Spleen (tissue), 11 donors: ENCODE measurements at regions not wholly inside any gene's neighbourhood (a gene's known extent, or its start where the extent isn't known, plus 50 kb on each side); places are given as distances from the start of the nearest gene placed in this dataset.
A peak's percentile ranks its signal among the peaks of the same experiment; 100 is the strongest.

Source experiments
- DNase-seq: peaks from one replicate; pipeline ENCODE4 v3.0.0-alpha.2; 2020
- H3K27ac ChIP-seq, 8 donors: fragments of 200-600 bp; sonication (generic) in 7 of 8; 1 replicate in 4 of 8; 2 replicates in 4 of 8; pipeline versions ENCODE4 v1.5.0 to v1.8.0; 2016 to 2021; ENCODE audit warnings: inconsistent platforms in 4 of 8, mild to moderate bottlenecking in 4 of 8, moderate library complexity in 1 of 8
- H3K27me3 ChIP-seq, 7 donors: fragments of 200-600 bp; sonication (generic) in 6 of 7; replicated peaks in 1 of 7; 1 replicate in 4 of 7; 2 replicates in 3 of 7; pipeline versions ENCODE4 v1.5.0 to v1.8.0; 2016 to 2021; ENCODE audit warnings: inconsistent platforms in 3 of 7, mild to moderate bottlenecking in 1 of 7
- H3K36me3 ChIP-seq, 6 donors: fragments of 200-600 bp; sonication (generic) in 5 of 6; 1 replicate in 4 of 6; 2 replicates in 2 of 6; pipeline versions ENCODE4 v1.5.0 to v1.8.0; 2016 to 2021; ENCODE audit warnings: inconsistent platforms in 2 of 6
- H3K4me1 ChIP-seq, 6 donors: fragments of 200-600 bp; sonication (generic) in 5 of 6; 1 replicate in 3 of 6; 2 replicates in 3 of 6; pipeline versions ENCODE4 v1.5.0 to v1.8.0; 2016 to 2021; ENCODE audit warnings: inconsistent platforms in 3 of 6
- H3K4me3 ChIP-seq, 8 donors: fragments of 200-600 bp; sonication (generic) in 7 of 8; 1 replicate in 4 of 8; 2 replicates in 4 of 8; pipeline versions ENCODE4 v1.5.0 to v1.8.0; 2016 to 2021; ENCODE audit warnings: inconsistent platforms in 4 of 8, mild to moderate bottlenecking in 4 of 8, moderate library complexity in 2 of 8
- H3K9me3 ChIP-seq, 8 donors: fragments of 200-600 bp; sonication (generic) in 7 of 8; 1 replicate in 4 of 8; 2 replicates in 4 of 8; pipeline versions ENCODE4 v1.5.0 to v1.8.0; 2016 to 2021; ENCODE audit warnings: inconsistent platforms in 4 of 8
- POLR2A ChIP-seq, 3 donors: fragments of 450-650 bp; IDR thresholded peaks; one replicate each; pipeline ENCODE4 v1.5.1; 2017; ENCODE audit warnings: antibody characterized with exemption in 3 of 3, mild to moderate bottlenecking in 1 of 3
- POLR2AphosphoS5 ChIP-seq, 3 donors: sonication (generic); formaldehyde crosslinking; IDR thresholded peaks; one replicate each; pipeline ENCODE4 v1.5.1; 2017; ENCODE audit warnings: antibody characterized with exemption in 3 of 3
- WGBS, 5 donors: extraction: QIAGEN DNeasy Blood & Tissue Kit in 3 of 5; methylation state at CpG; one replicate each; pipeline versions ENCODE4 v1.1.5 to v1.1.7; 2013 to 2018; 5-methylcytosine and 5-hydroxymethylcytosine counted together
- intact Hi-C: fragments of 100-400 bp; cut with DNase I; formaldehyde crosslinking; loops from one replicate; pipeline ENCODE4 v1.15.0; 2023; ENCODE audit warnings: low total_unique reads
- TF ChIP-seq, protein P1 (sequence below), 11 experiments: fragments of 200-600 bp in 7 of 11; fragments of 450-650 bp in 4 of 11; sonication (generic) in 4 of 11; IDR thresholded peaks in 8 of 11; conservative IDR thresholded peaks in 3 of 11; 1 replicate in 7 of 11; 2 replicates in 4 of 11; pipeline versions ENCODE4 v1.4.0 to v1.8.0; 2016 to 2021; ENCODE audit warnings: antibody characterized with exemption in 11 of 11, inconsistent platforms in 4 of 11, mild to moderate bottlenecking in 1 of 11
- donor health status: healthy with polysubstance abuse.
- donor health status: DM: no; HTN: no; CAD: no; lungs with moderate emphysema.
- donor health status: DM: no; HTN: no; CAD: no.
- donor health status: Bipolar disorder and iron deficiency.
- donor health status: healthy.
- donor health status: DM: no; HTN: no; CAD: no.
- donor health status: DM: yes; HTN: yes; CAD: no.

DNA sequence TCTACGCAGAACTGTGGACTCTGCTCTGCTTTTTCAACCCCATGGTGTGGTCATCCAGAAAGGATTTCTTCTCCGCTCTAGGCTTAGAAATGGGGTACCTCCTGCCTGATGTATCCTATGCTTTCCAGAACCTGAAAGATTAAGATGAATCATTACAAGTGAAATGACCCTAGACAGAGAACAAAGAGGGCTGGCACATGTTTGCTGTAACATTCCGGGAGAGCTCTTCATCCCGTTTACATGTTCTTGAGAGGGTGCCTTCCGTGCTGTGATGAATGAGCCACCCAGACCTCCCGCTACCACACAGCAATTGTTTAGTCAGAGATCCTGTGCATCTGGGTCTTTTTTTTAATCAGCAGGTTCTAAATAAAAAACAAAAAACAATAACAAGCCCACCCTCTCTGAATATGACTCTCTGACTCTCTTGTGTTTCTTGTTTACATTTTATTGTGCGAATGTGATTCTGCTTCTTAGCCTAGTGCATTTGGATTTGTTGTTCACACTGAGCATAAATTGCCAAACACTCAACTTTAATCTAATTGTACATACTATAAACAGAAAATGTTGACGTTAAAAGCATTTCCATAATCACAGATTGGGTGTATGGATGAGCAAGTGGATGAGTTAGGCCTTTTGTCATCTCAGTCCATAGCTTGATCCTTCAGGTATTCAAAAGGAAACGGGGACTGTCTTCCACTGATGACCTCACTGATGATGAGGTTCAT lies 87.1 kb downstream of the GPR88 start:
- no peaks in the 10 kb centered on the region for H3K36me3 ChIP-seq
- 84 to 87% (median 86%) methylated on average over 9 of the region's 9 CpGs for WGBS, 5 donors
- H3K4me3 ChIP-seq: no peak overlapping the region
- H3K9me3 ChIP-seq: no peaks in the 10 kb centered on the region
- H3K27me3 ChIP-seq: no peaks in the 10 kb centered on the region
- H3K4me1 ChIP-seq: peaks cover 0 to 36% (median 20%) of the 10 kb centered on the region in 6 donors
- TF ChIP-seq, protein P1, sequence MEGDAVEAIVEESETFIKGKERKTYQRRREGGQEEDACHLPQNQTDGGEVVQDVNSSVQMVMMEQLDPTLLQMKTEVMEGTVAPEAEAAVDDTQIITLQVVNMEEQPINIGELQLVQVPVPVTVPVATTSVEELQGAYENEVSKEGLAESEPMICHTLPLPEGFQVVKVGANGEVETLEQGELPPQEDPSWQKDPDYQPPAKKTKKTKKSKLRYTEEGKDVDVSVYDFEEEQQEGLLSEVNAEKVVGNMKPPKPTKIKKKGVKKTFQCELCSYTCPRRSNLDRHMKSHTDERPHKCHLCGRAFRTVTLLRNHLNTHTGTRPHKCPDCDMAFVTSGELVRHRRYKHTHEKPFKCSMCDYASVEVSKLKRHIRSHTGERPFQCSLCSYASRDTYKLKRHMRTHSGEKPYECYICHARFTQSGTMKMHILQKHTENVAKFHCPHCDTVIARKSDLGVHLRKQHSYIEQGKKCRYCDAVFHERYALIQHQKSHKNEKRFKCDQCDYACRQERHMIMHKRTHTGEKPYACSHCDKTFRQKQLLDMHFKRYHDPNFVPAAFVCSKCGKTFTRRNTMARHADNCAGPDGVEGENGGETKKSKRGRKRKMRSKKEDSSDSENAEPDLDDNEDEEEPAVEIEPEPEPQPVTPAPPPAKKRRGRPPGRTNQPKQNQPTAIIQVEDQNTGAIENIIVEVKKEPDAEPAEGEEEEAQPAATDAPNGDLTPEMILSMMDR (IDR thresholded peaks at IDR 0.05 in 8 of 11, conservative IDR thresholded peaks at IDR 0.05 in 3 of 11): no peak
- TF ChIP-seq POLR2AphosphoS5 (IDR thresholded peaks at IDR 0.05): no peak
- TF ChIP-seq POLR2A (IDR thresholded peaks at IDR 0.05): no peak
- peak overlapping the region in 5 of 8 donors; percentile 15 to 84 (median 75) for H3K27ac ChIP-seq
- no peak for DNase-seq
- intact Hi-C loops: no loop called here

DNA sequence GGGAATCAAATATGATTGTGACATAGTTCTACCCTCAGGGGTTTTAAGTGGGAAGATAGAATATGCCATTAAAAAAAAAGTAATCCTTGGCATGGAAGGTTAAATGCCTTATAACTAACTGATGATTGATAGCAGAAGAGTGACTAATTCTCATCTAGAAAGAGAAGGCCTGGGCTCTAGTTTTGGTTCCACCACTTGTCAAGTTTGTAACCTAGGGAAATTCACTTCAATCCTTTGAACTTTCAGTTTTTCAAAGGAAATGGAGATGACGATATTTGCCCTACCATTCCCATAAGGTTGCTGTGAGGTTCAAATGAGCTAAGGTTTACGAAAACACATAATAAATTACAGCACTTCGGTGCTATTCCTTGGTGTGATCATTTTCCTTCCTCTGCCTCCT lies 88.5 kb downstream of the GPR88 start:
- WGBS, 5 donors: 30 to 49% (median 43%) methylated on average over 3 of the region's 3 CpGs
- TF ChIP-seq POLR2A (IDR thresholded peaks at IDR 0.05) (no peak), POLR2AphosphoS5 (IDR thresholded peaks at IDR 0.05) (no peak)
- TF ChIP-seq, protein P1 (IDR thresholded peaks at IDR 0.05 in 8 of 11, conservative IDR thresholded peaks at IDR 0.05 in 3 of 11): no peak

DNA sequence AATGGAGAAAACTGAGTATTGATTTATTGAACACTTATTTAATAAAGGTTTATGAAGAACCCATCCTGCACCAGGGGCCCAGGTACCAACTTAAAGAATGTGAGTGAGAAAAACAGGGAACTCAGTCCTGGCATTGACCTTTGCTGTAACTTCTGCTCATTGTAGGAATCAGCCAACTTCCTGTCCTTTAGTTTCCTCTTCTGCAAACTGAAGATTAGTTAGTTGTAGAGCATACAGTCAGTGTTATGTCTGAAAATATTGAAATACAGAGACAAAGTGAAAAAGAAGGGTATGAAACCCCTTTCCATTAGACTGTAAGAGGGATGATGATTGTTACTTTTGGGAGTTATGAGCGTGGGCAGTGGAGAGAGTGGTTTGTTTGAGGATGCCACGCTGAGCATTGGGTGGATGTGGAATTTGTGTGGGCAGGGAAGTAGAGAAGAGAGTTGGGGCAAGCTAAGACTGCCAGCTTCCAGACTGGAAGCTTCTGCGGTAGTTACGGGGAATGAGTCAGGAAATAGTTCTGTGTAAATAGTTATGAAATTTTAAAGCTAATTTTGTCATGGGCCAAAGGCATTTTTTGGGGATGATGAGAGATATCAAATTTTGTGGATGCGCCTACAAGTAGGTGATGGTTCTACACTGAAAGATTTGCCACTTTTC lies 89.2 kb downstream of the GPR88 start:
- no peak for DNase-seq
- Histone ChIP-seq H3K27me3 (no peaks in the 10 kb centered on the region), H3K4me3 (peak overlapping the region in 1 of 8 donors; percentile 22), H3K4me1 (peaks cover 0 to 34% (median 17%) of the 10 kb centered on the region in 6 donors), H3K27ac (peak overlapping the region; percentile 51 to 84 (median 76)), H3K9me3 (no peaks in the 10 kb centered on the region), H3K36me3 (no peaks in the 10 kb centered on the region)
- intact Hi-C loops: no loop called here
- 47 to 68% (median 55%) methylated on average over 5 of the region's 5 CpGs for WGBS, 5 donors
- peak in 1 of 3 donors; percentile 28 for TF ChIP-seq POLR2AphosphoS5 (IDR thresholded peaks at IDR 0.05)
- TF ChIP-seq, protein P1 (IDR thresholded peaks at IDR 0.05 in 8 of 11, conservative IDR thresholded peaks at IDR 0.05 in 3 of 11): no peak
- TF ChIP-seq POLR2A (IDR thresholded peaks at IDR 0.05): no peak

More for the DNA sequence above, 88.5 kb downstream of the GPR88 start:
- H3K4me3 ChIP-seq: no peak overlapping the region
- H3K9me3 ChIP-seq: no peaks in the 10 kb centered on the region
- H3K4me1 ChIP-seq: peaks cover 0 to 34% (median 20%) of the 10 kb centered on the region in 6 donors
- intact Hi-C loops: no loop called here
- H3K36me3 ChIP-seq: no peaks in the 10 kb centered on the region
- H3K27ac ChIP-seq: peak overlapping the region; percentile 51 to 84 (median 76)
- no peak for DNase-seq
- H3K27me3 ChIP-seq: no peaks in the 10 kb centered on the region

DNA sequence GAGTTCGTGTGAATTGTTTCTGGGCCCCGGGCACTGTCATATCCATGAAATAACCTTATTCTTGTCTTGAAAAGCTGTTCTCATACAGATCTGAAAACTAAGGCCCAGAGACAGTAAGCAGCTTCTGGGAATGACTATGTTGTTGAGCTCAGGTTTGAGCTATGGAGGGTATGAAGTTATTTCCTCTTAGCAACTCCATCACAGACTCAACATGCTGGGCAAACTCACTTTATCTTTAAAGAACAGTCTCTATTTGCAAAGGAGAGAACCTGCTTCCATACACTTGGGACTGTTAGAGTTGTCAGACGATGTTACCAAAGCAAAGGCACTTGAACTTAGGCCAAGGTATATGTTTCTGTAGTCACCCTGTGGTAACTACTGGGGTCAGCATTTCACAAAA lies 90.0 kb downstream of the GPR88 start:
- no peak for DNase-seq
- H3K4me3 ChIP-seq: peak overlapping the region in 1 of 8 donors; percentile 3
- 73 to 89% (median 83%) methylated on average over 3 of the region's 3 CpGs for WGBS, 5 donors
- H3K27ac ChIP-seq: peak overlapping the region; percentile 21 to 84 (median 76)
- intact Hi-C loops: no loop called here
- no peaks in the 10 kb centered on the region for H3K9me3 ChIP-seq
- TF ChIP-seq, protein P1 (IDR thresholded peaks at IDR 0.05 in 8 of 11, conservative IDR thresholded peaks at IDR 0.05 in 3 of 11): no peak
- TF ChIP-seq POLR2AphosphoS5 (IDR thresholded peaks at IDR 0.05): no peak
- no peak for TF ChIP-seq POLR2A (IDR thresholded peaks at IDR 0.05)
- H3K36me3 ChIP-seq: no peaks in the 10 kb centered on the region
- peaks cover 0 to 34% (median 17%) of the 10 kb centered on the region in 6 donors for H3K4me1 ChIP-seq
- H3K27me3 ChIP-seq: no peaks in the 10 kb centered on the region
